ENCODE measurements at regions not wholly inside any gene's neighbourhood (a gene's known extent, or its start where the extent isn't known, plus 50 kb on each side); places are given as distances from the start of the nearest gene placed in this dataset.

- Histone ChIP-seq H3K27ac (ENCODE audit: low read length) (no peak overlapping the region), H2AFZ (ENCODE audit: low read depth, low read length) (no peak overlapping the region), H3K9ac (ENCODE audit: low read length) (no peak overlapping the region), H3K4me1 (ENCODE audit: low read length) (peaks cover 41% of the 10 kb centered on the region), H3K4me3 (ENCODE audit: low read length) (no peak overlapping the region), H3K27me3 (ENCODE audit: low read depth, low read length) (no peaks in the 10 kb centered on the region), H3K9me3 (ENCODE audit: insufficient read depth, low read length) (no peaks in the 10 kb centered on the region), H3K4me2 (ENCODE audit: low read length) (no peak overlapping the region), H3K36me3 (replicated peaks; ENCODE audit: low read depth, low read length) (no peaks in the 10 kb centered on the region), H4K20me1 (ENCODE audit: insufficient read depth, low read length) (no peaks in the 10 kb centered on the region), H3K79me2 (ENCODE audit: low read length) (no peaks in the 10 kb centered on the region)
- TF ChIP-seq CTCF (IDR thresholded peaks at IDR 0.05; ENCODE audit: low read depth, low read length) (no peak), EZH2phosphoT487 (IDR thresholded peaks at IDR 0.05; ENCODE audit: low read depth) (no peak)
These were observed 88.0 kb upstream of the INSIG1 start for GRCh38 chr7:155209478-155210319.

- peaks cover 34% of the 10 kb centered on the region for H3K4me1 ChIP-seq (ENCODE audit: low read length)
- H4K20me1 ChIP-seq (ENCODE audit: insufficient read depth, low read length) = no peaks in the 10 kb centered on the region
- H3K79me2 ChIP-seq (ENCODE audit: low read length) = no peaks in the 10 kb centered on the region
- H3K36me3 ChIP-seq (replicated peaks; ENCODE audit: low read depth, low read length) = no peaks in the 10 kb centered on the region
- H3K9me3 ChIP-seq (ENCODE audit: insufficient read depth, low read length) = no peaks in the 10 kb centered on the region
- TF ChIP-seq CTCF (IDR thresholded peaks at IDR 0.05; ENCODE audit: low read depth, low read length) (no peak), EZH2phosphoT487 (IDR thresholded peaks at IDR 0.05; ENCODE audit: low read depth) (no peak)
- H3K4me3 ChIP-seq (ENCODE audit: low read length) = no peak overlapping the region
- no peak overlapping the region for H2AFZ ChIP-seq (ENCODE audit: low read depth, low read length)
- no peak overlapping the region for H3K9ac ChIP-seq (ENCODE audit: low read length)
- H3K27ac ChIP-seq (ENCODE audit: low read length) = no peak overlapping the region
- H3K4me2 ChIP-seq (ENCODE audit: low read length) = no peak overlapping the region
- no peaks in the 10 kb centered on the region for H3K27me3 ChIP-seq (ENCODE audit: low read depth, low read length)
These were observed 87.3 kb upstream of the INSIG1 start for GRCh38 chr7:155210356-155210755.

- no peaks in the 10 kb centered on the region for H3K36me3 ChIP-seq (replicated peaks; ENCODE audit: low read depth, low read length)
- H3K79me2 ChIP-seq (ENCODE audit: low read length) = no peaks in the 10 kb centered on the region
- no peak overlapping the region for H3K27ac ChIP-seq (ENCODE audit: low read length)
- peaks cover 29% of the 10 kb centered on the region for H3K4me1 ChIP-seq (ENCODE audit: low read length)
- no peaks in the 10 kb centered on the region for H3K27me3 ChIP-seq (ENCODE audit: low read depth, low read length)
- TF ChIP-seq EZH2phosphoT487 (IDR thresholded peaks at IDR 0.05; ENCODE audit: low read depth) (no peak), CTCF (IDR thresholded peaks at IDR 0.05; ENCODE audit: low read depth, low read length) (no peak)
- H3K9ac ChIP-seq (ENCODE audit: low read length) = no peak overlapping the region
- no peak overlapping the region for H2AFZ ChIP-seq (ENCODE audit: low read depth, low read length)
- H4K20me1 ChIP-seq (ENCODE audit: insufficient read depth, low read length) = no peaks in the 10 kb centered on the region
- H3K4me2 ChIP-seq (ENCODE audit: low read length) = no peak overlapping the region
- no peaks in the 10 kb centered on the region for H3K9me3 ChIP-seq (ENCODE audit: insufficient read depth, low read length)
- no peak overlapping the region for H3K4me3 ChIP-seq (ENCODE audit: low read length)
These were observed 86.5 kb upstream of the INSIG1 start for GRCh38 chr7:155211173-155211572.

- H3K27ac ChIP-seq (ENCODE audit: low read length) = no peak overlapping the region
- no peak for TF ChIP-seq CTCF (IDR thresholded peaks at IDR 0.05; ENCODE audit: low read depth, low read length)
- H3K4me2 ChIP-seq (ENCODE audit: low read length) = no peak overlapping the region
- no peaks in the 10 kb centered on the region for H3K36me3 ChIP-seq (replicated peaks; ENCODE audit: low read depth, low read length)
- H3K4me1 ChIP-seq (ENCODE audit: low read length) = peaks cover 23% of the 10 kb centered on the region
- H3K27me3 ChIP-seq (ENCODE audit: low read depth, low read length) = no peaks in the 10 kb centered on the region
- H2AFZ ChIP-seq (ENCODE audit: low read depth, low read length) = no peak overlapping the region
- H3K79me2 ChIP-seq (ENCODE audit: low read length) = no peaks in the 10 kb centered on the region
- no peaks in the 10 kb centered on the region for H4K20me1 ChIP-seq (ENCODE audit: insufficient read depth, low read length)
- H3K9ac ChIP-seq (ENCODE audit: low read length) = no peak overlapping the region
- no peak overlapping the region for H3K4me3 ChIP-seq (ENCODE audit: low read length)
- no peaks in the 10 kb centered on the region for H3K9me3 ChIP-seq (ENCODE audit: insufficient read depth, low read length)
These were observed 85.9 kb upstream of the INSIG1 start for GRCh38 chr7:155211761-155212160.

Measured in OCI-LY3 (cell line).